ENCODE measurements at regions not wholly inside any gene's neighbourhood (a gene's known extent, or its start where the extent isn't known, plus 50 kb on each side); places are given as distances from the start of the nearest gene placed in this dataset.

DNA sequence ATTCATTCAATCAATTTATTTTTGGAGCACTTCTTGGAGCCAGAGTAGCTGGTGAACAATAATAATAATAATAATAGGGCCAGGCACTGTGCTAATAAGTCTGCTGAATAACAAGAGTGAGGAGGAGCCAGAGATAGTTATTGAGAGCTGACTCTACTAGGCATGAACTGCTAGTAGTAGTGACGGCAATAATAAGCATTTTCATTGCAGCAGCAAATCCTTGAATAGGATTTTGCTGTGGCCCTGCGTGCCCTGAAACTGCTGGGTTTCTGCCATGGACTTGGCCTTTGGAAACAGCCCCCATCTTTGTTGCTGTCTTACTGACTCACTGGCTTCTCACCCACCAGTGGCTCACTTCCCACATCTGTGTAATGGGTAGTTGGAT is 545.9 kb downstream of the MIAT start:
- no peak for DNase-seq (ENCODE audit: low read depth in 3 of 3)

DNA sequence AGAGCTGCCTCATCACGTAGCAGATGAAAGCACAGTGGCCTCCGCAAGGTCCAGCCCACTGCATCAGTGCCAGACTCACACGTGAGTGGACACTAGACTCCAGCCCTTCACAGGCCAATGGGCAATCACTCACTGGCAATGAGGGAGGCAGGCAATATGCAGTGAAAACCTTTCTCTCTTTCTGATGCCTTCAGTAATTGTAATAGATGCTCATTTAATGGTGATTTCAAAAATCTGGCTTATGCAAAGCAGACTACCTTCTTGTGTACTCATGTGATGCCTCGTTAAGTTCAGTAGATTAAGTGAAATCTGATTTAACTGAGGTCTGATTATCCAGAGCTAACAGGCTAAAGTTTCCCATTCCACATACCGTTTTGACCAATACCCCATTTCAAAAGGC is 546.9 kb downstream of the MIAT start:
- DNase-seq (ENCODE audit: low read depth in 3 of 3): no peak

DNA sequence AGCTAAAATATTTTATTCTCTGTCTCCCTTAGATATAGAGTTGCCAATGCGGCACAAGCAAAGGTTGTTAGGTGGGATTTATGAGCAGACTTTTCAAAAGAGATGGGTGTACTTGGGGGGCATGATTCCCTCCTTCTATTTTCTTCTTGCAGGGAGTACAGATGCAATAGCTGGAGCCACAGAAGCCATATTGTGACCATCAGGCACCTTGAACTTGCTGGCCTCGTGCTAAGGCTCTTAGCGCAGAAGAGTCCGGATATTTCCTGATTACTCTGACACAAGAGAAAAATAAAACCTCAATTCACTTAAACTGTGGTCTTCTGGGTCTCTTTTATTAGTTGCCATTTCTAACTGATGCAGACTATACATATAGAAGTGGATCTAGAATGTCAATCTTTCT is 547.4 kb downstream of the MIAT start:
- DNase-seq (ENCODE audit: low read depth in 3 of 3): no peak

DNA sequence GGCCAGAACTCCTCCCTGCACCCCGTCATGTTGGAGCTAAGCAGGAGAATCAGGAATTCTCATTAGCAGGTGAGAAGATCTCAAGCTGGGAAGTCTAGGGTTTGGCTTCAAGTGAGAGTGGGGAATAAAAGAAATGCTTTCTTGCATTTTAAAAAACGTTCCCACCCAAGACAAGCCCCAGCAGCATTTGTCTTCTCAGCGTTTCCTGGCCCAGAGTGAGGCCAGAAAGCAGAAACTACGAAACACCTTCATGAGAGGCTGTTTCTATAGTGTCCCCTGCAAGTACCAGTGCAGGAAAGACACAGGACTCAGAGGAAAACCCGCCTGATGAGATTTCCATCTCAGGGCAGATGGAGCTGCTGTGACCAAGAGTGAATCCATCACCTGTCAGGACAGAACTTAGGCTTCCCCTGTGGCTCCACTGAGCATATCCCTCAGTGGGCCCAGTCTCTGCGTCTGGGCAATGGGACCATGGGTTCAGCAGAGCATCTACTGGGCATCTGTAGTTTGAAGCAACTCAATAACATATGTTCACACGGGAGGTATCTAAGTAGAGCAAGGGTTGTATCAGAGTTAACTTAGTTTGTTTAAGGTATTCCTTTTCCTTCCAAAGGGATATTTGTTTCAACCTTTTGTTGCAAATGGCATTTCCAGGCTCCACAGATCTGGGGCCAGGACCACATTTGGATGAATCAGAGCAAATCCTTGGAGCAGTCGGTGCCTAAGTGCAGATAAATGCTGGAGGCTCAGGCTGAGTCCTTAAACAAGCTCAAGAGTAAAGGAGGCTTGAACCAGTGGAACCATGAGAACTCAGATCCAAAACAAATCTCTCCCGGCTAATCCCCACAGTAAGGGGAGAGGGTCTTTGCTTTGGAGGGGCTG is 548.3 kb downstream of the MIAT start:
- DNase-seq (ENCODE audit: low read depth in 3 of 3): no peak

DNA sequence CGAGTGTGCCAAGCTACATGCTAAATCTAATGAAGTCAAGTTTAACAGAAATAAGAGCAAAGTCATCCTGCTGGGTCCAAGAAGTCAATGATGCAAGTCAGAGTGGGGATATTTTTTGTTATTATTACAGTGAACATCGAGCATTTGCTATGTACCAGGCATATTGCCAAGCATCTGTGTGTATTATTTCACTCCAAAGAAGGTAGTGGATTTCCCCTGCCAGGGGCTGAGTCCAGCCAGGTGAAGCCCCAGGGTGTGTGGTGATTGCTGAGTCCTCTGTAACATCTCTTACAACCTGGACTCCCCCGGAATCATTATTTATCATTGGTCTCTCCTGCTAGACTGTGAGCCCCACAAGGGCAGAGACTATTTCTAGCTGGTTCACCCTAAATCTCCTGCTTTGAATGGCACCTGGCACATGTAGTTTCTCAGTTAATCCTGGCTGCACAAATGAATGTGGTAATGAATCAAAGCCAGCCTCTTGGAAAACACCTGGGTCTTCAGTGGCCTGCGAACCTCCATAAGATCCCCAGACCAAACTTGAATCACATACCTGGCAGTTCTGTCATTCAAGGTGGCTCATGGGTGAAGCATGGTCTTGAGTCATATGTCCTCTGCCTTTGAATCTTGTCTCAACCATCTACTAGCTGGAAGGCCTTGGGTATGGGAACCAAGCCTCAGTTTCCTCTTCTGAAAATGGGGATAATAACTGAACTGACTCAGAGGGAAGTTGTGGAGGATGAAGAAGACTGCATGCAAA is 549.2 kb downstream of the MIAT start:
- DNase-seq (ENCODE audit: low read depth in 3 of 3): no peak

DNA sequence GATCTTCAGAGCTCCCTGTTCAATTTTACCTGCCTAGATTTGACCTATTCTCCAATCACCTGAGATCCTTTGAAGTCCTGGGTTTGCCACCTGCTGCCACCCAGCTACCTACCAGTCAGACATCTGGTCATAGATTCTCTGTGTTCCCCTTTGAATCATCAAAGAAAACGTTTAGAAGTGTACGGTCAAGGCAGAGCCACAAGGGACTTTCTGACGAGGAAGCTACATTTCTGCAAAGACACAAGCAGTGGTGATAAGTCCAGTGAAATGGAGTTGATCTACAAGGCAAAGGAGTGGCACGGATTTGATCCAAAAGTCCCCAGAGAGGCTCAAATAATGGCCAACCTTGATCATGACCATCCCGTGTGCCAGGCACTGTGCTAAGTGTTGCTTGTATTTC is 549.9 kb downstream of the MIAT start:
- no peak for DNase-seq (ENCODE audit: low read depth in 3 of 3)

DNA sequence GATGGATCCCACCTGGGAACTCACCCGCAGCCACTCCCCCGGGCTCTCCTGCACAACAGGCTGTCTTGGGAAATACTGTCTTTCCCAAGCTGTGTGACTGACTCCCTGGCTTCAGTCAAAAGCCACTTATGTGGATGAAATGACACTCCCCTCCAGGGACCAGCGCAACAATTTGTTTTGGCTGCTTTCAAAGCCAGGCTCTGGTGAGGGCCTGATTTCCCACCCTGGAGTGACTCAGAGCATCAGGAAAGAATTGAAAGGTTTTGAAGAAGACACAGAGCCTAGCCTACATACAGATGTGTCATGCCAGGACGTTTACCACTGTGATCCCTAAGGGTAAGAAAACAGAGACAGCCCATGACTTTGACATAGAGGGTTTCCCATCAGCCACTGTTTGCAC is 550.5 kb downstream of the MIAT start:
- no peak for DNase-seq (ENCODE audit: low read depth in 3 of 3)

DNA sequence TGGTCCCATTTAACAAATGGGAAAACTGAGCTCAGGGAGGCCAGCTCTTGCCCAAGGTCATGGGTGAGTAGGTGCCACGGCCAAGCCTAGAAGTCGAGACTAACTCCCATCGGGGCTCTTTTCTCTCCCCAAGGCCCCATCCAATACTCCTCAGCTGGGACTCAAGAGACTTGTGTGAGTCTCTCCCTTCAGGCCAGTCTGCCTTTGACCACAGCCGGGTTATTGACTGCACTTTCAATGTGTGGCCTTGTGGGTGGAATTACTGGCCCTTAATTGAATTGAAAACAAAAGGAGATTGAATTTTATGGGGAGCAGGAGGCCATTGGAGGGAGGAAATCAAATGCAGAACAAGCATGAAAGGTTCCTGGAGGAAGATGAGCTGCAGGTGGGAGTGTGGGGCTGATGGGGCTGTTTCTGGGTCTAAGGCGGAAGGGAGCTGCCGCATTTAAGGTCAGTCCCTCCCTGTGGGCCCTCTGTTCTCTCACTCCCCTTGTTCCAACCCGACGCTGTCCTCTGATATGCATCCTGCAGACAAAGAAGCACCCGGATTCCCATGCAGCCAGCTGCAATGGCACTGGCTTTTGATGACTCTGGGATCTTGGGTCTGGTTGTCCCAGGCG is 552.8 kb downstream of the MIAT start:
- DNase-seq (ENCODE audit: low read depth in 3 of 3): no peak

DNA sequence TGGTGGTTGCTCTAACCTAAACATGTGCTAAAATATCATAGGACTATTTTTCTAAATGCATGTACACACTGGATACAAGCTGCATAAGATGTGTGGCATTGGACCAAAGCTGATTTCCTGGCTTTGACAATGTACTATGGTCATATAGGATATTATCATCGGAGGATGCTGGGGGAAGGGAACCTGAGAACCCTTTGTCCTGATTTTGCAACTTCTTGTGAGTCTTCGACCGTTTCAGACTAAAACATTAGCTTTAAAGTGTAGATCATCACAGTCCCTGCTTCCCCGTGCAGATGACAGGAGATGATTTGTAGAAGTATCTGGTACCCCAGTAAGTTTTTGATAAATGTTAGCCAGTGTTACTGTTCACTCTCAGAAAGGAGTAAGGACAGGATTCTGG is 554.7 kb downstream of the MIAT start:
- DNase-seq (ENCODE audit: low read depth in 3 of 3): no peak

DNA sequence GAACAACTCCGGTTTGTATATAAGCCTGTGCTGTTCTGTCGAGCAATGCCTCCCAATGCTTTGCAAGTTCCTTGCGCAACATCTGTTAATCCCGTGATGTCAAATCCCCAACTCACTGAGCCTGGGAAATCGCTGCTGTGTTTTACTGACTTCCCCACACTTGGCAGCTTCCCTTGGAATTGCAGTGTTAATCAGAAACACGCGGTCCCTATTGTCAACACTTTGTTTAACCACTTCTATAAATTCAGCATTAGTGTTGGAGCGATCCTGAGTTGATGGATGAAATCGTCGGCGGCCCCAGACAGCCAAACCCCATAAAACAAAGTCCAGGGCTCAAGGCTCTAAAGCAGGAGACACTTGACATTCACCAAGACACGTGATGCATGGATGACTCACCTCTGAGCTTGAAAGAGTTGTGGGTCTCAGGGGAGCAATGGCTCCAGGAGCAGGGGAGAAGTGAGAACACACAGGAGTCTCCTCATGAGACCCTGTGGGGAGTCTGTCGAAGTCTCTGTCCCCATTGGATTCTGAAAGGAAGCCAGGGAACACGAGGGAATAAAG is 555.3 kb downstream of the MIAT start:
- DNase-seq (ENCODE audit: low read depth in 3 of 3): no peak

DNA sequence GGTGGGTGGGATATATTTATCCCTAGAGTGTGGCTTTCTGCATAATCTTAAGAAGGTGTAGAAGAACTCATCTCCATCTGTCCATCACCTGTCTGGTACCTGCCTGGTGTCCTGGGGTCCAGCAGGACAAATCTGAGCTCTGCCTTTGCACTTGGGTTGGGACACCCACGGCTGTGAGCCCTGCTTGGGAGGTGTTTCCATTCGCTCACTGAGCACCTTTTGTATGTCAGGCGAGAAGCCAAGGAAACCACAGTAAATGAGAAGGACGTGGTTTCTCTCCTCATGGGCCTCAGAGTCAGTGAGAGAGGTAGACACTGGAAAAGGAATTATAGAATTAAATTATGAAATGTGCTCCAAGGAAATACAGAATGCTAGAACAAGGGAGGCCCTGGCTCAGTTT is 555.9 kb downstream of the MIAT start:
- no peak for DNase-seq (ENCODE audit: low read depth in 3 of 3)

DNA sequence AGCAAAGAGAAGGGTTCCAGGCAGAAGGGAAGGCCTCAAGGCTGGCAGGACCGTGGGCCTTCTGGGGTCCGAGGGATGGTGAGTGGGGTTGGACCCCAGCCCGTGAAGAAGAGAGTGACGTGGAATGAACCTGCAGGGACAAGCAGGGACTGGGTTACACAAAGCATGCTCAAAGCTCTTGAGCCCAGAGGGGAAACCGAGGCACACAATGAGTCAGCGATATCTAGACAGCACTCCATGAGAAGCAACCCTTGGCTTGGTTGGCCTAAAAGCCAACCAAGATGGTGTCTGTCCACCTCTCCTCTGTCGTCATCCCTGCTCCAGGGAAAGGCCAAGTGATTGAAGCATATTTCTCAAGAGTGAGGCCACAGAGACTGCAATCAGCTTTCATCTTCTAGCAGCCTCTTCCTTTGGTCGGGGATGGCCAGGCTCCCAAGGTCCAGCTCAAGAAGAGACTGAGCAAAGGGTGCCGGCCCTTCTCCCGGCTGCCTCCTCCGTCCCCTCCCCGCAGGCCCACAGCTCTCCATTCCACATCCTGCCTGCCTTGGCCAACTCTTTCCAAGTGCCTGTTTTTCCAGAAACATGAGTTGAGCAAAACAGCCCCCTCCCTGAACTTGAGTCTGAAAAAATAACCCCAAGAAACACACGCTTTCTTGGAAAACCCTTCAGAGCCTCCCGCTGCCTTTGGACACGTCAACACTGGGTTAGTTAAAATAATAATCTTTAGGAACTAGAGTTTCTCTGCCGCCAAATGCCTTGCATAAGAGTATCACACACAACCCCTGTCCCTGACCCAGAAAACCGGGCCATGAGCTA is 556.6 kb downstream of the MIAT start:
- no peak for DNase-seq (ENCODE audit: low read depth in 3 of 3)

DNA sequence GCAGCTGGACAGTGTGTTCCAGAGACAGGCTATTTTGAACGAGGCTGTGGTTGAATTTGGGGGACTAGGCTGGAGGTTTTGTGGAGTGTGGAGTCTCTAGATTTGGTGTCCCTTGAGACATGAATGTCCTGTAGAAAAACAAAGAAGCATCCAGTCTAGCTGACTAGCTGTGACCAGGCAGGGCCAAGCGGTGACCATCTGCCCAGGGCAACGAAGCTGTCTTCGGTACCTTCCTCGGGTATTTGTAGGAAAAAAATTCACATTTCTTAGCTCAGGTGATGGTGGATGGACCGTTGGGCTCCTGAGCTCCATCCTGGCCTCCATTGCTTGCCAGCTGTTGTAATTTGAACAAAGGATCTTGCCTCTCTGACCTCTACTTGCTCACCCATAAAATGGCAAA is 557.3 kb downstream of the MIAT start:
- no peak for DNase-seq (ENCODE audit: low read depth in 3 of 3)

DNA sequence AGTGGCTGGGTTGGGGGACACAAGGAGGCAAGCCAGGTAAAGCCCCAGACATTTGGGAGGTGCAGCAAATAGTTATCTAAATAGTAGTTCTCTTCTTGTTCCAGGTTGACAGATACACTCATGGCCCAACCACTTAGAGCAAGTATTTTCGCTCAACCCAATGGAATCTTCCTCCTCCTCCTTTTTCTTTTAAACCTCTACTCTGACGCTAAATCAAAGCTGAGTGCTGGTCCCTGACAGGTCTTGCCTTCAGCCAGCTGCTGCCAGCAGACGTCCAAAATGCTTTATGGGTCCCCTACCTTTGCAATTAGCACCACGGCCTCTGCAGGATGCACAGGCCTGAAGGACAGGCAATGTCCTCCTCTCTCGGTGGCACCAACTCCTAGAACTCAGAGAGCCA is 558.5 kb downstream of the MIAT start:
- no peak for DNase-seq (ENCODE audit: low read depth in 3 of 3)

DNA sequence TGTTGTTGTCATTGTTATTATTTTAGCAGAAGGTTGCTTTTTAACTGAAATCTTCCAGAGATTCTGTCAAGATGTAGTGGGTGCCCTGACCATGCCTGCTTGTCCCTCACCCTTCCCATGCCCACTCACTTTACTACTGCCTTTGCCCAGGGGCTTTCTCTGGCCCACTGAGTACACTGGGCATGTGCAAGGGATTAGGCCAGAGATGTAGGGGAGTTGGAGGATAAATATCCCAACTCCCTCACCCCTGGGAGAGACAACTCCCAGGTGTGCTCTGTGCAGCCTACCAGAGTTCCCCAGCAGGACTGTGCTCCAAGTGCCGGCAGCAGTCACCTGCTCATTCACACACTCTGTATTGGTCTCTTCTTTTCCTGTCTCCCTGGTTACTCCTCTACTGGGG is 559.1 kb downstream of the MIAT start:
- no peak for DNase-seq (ENCODE audit: low read depth in 3 of 3)

DNA sequence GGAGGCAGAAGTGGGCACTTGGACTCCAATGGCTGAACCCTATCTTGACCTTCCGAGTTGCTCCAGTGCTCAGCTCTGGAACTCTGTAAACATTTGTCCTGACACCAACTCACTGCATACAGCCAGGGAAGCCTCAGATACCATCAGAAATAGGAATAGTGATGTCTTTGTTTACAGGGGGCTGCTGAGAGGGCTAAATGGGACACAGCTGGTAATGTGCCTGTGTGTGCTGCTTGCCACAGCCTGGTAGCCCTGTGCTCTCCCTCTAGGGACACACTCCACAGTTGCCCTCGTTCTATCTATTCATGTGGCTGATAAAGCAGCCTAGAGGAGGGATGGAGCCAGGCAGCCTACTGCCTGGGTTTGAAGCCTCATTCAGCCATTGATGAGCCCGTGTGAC is 559.8 kb downstream of the MIAT start:
- no peak for DNase-seq (ENCODE audit: low read depth in 3 of 3)

DNA sequence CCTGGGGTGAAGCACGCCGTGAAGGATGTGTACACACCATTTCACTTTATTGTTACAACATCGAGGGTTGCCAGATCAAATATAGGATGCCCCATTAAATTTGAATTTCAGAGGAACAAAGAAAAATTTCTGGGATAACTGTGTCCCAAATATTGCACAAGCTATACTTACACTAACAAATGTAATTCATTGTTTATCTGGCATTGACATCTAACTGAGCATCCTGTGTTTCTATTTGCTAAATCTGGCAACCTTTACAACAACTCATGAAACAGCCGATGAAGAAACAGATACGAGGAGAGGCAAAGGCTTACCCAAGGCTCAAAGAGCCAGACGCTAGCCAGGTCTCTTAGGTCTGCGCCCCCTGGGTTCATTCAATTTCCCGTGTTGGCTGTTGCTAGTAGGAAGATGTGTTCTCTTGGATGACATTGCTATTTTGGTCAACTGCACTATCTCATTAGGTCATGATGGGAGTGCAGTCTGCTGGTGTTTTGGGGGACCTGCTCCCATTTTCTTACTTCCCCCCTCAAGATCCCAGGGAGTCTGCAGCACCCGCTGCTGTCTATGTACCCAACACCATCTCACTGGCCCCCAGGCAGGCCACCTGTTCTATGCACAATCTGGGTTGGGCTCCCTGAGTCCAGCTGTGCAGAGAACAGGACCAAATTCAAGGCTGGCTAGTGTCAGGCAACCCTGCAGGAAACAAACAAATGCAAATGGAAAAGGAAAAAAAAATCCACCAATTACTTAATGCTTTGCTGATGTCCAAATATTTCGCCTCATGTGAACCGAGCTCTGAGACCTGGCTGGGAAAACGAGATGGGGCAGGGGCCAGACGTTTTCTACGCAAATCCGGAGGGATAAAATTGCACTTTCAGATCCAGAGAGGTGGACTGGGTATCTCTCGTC is 560.9 kb downstream of the MIAT start:
- DNase-seq (ENCODE audit: low read depth in 3 of 3): no peak

DNA sequence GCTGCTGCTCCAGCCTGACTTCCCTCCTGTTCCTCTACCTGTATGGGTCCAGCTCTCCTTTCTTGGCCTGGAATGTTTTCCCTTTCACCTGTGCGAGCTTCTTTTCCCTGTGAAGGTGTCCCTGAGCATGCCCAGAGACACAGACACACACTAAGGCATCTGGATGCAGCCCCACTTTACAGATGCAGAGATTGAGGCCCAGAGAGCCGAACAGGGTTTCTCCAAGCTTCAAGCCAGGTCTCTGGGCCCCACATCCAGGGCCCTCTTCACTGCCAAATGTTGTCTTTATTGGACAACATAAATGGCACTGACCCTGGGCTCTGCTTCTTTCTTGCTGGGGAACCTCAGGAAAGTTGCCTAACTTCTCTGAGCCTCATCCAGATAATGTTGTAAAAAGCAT is 561.6 kb downstream of the MIAT start:
- no peak for DNase-seq (ENCODE audit: low read depth in 3 of 3)

DNA sequence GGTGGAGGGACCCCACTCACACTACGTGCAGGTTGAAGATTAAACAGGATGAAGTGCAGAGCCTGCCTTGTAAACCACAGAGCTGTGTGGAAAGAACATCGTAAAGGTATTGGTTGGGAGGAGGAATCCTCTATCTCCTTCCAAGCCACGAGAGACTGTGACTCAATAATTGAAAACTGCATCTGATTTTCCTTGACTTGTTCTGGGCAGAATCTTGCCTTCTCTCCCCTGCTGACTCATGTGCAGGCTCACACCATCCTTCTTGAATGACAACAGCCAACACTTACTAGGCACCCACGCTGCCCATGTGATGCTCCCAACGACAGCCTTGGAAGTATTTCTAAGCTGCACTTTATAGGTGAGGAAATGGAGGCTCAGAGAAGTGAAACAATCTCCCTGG is 563.0 kb downstream of the MIAT start:
- DNase-seq (ENCODE audit: low read depth in 3 of 3): no peak

DNA sequence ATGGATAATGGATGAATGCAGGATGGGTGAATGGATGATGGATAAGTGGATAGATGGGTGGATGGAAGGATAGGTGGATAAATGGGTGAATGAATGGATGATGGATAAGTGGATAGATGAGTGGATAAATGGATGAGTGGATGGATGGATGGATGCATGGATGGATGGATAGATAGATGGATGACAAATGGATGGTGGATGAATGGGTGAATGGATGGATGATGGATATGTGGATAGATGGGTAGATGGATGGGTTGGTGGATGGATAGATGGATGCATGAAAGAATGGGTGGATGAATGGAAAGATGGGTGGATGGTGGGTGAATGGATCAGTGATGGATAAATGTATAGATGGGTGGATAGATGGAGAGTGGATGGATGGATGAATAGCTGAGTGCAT is 564.8 kb downstream of the MIAT start:
- no peak for DNase-seq (ENCODE audit: low read depth in 3 of 3)

All from stimulated activated CD4-positive, alpha-beta T cell treated with anti-CD3 and anti-CD28 coated beads, TNF-alpha, amount 100 ng/mL, for 4 hours (primary cell).